DMS114 treated with DMSO at 0.1 percent for 48 hours (cell line): ENCODE measurements at regions not wholly inside any gene's neighbourhood (a gene's known extent, or its start where the extent isn't known, plus 50 kb on each side); places are given as distances from the start of the nearest gene placed in this dataset.

Experiments
- DNase-seq: peaks from one replicate; lab custom pipeline; 2025; ENCODE audit not compliant: unreplicated experiment; lab: John Stamatoyannopoulos, UW

GRCh38 chr3:24639481-24640329, 145.1 kb upstream of the THRB start:
- DNase-seq: no peak

- no peak for DNase-seq
These were observed 145.8 kb upstream of the THRB start for GRCh38 chr3:24640330-24640877.

- DNase-seq: no peak
These were observed 147.0 kb upstream of the THRB start for GRCh38 chr3:24641628-24642027.

- DNase-seq: no peak
These were observed 150.4 kb upstream of the THRB start for GRCh38 chr3:24645047-24645446.

- DNase-seq: no peak
These were observed 152.1 kb upstream of the THRB start for GRCh38 chr3:24646790-24647189.

GRCh38 chr3:24648063-24648462, 153.4 kb upstream of the THRB start:
- DNase-seq: no peak

- no peak for DNase-seq
These were observed 156.2 kb upstream of the THRB start for GRCh38 chr3:24650839-24651238.

- no peak for DNase-seq
These were observed 163.3 kb upstream of the THRB start for GRCh38 chr3:24657870-24658510.

GRCh38 chr3:24661175-24661584, 166.5 kb upstream of the THRB start:
- no peak for DNase-seq

- no peak for DNase-seq
These were observed 168.0 kb upstream of the THRB start for GRCh38 chr3:24662449-24663345.

GRCh38 chr3:24663406-24663805, 168.8 kb upstream of the THRB start:
- DNase-seq: no peak

- no peak for DNase-seq
These were observed 173.4 kb upstream of the THRB start for GRCh38 chr3:24668039-24668438.

GRCh38 chr3:24670871-24671270, 176.2 kb upstream of the THRB start:
- DNase-seq: no peak

- no peak for DNase-seq
These were observed 178.9 kb upstream of the THRB start for GRCh38 chr3:24673596-24673995.

- no peak for DNase-seq
These were observed 179.6 kb upstream of the THRB start for GRCh38 chr3:24674261-24674660.

GRCh38 chr3:24678021-24678420, 183.4 kb upstream of the THRB start:
- no peak for DNase-seq

GRCh38 chr3:24678421-24678865, 183.8 kb upstream of the THRB start:
- no peak for DNase-seq

GRCh38 chr3:24679429-24679828, 184.8 kb upstream of the THRB start:
- DNase-seq: no peak

GRCh38 chr3:24680214-24680967, 185.7 kb upstream of the THRB start:
- DNase-seq: no peak

GRCh38 chr3:24682141-24682547, 187.5 kb upstream of the THRB start:
- no peak for DNase-seq
